GM21381 (cell line): ENCODE measurements at regions not wholly inside any gene's neighbourhood (a gene's known extent, or its start where the extent isn't known, plus 50 kb on each side); places are given as distances from the start of the nearest gene placed in this dataset.

Experiments
- ATAC-seq: cut with Tn5 transposase; IDR thresholded peaks from one replicate; pipeline ENCODE4 v1.9.1; 2021; ENCODE audit warnings: mild to moderate bottlenecking, moderate library complexity; ENCODE audit not compliant: unreplicated experiment

- no peak for ATAC-seq
Measured at GRCh38 chr1:4086085-4086850, 186.2 kb upstream of the C1orf174 start.

GRCh38 chr1:4086921-4087320 is 186.8 kb upstream of the C1orf174 start:
- no peak for ATAC-seq

- no peak for ATAC-seq
Measured at GRCh38 chr1:4087530-4088420, 187.7 kb upstream of the C1orf174 start.

- no peak for ATAC-seq
Measured at GRCh38 chr1:4088676-4089075, 188.6 kb upstream of the C1orf174 start.

- ATAC-seq, result no peak
Measured at GRCh38 chr1:4089421-4090175, 189.5 kb upstream of the C1orf174 start.

GRCh38 chr1:4090556-4090955 is 190.5 kb upstream of the C1orf174 start:
- no peak for ATAC-seq

GRCh38 chr1:4090976-4091660 is 191.0 kb upstream of the C1orf174 start:
- ATAC-seq, result no peak

GRCh38 chr1:4091996-4092395 is 191.9 kb upstream of the C1orf174 start:
- ATAC-seq, result no peak

- ATAC-seq, result no peak
Measured at GRCh38 chr1:4093856-4094565, 193.9 kb upstream of the C1orf174 start.

GRCh38 chr1:4095433-4095971 is 195.4 kb upstream of the C1orf174 start:
- no peak for ATAC-seq

- ATAC-seq, result no peak
Measured at GRCh38 chr1:4101459-4102161, 201.5 kb upstream of the C1orf174 start.

GRCh38 chr1:4105300-4105880 is 205.3 kb upstream of the C1orf174 start:
- no peak for ATAC-seq

- no peak for ATAC-seq
Measured at GRCh38 chr1:4106731-4107130, 206.7 kb upstream of the C1orf174 start.

GRCh38 chr1:4107291-4107690 is 207.2 kb upstream of the C1orf174 start:
- ATAC-seq, result no peak

- no peak for ATAC-seq
Measured at GRCh38 chr1:4108331-4108730, 208.3 kb upstream of the C1orf174 start.

- ATAC-seq, result no peak
Measured at GRCh38 chr1:4108758-4109627, 208.9 kb upstream of the C1orf174 start.

GRCh38 chr1:4109628-4109940 is 209.5 kb upstream of the C1orf174 start:
- ATAC-seq, result no peak

GRCh38 chr1:4110888-4111287 is 210.8 kb upstream of the C1orf174 start:
- no peak for ATAC-seq
